Mucosa of descending colon (tissue), 3 donors: ENCODE measurements at regions not wholly inside any gene's neighbourhood (a gene's known extent, or its start where the extent isn't known, plus 50 kb on each side); places are given as distances from the start of the nearest gene placed in this dataset.

Experiments
- ATAC-seq: fragments of 200-7000 bp; cut with Tn5 transposase; one replicate; pipeline ENCODE4 v1.9.1; 2020; ENCODE audit warnings: mild to moderate bottlenecking, moderate library complexity
- DNase-seq, 3 donors: peaks; one replicate each; pipeline ENCODE4 v3.0.0-alpha.2; 2020
- H3K36me3 ChIP-seq: fragments of 200-600 bp; one replicate; pipeline ENCODE4 v1.8.0; 2021; ENCODE audit warnings: low read depth, mild to moderate bottlenecking
- H3K4me1 ChIP-seq: fragments of 200-600 bp; one replicate; pipeline ENCODE4 v1.8.0; 2021; ENCODE audit warnings: low read depth, mild to moderate bottlenecking
- H3K4me3 ChIP-seq: fragments of 200-600 bp; one replicate; pipeline ENCODE4 v1.8.0; 2021; ENCODE audit warnings: mild to moderate bottlenecking
- H3K9me3 ChIP-seq: fragments of 200-600 bp; one replicate; pipeline ENCODE4 v1.8.0; 2021; ENCODE audit warnings: mild to moderate bottlenecking
- CTCF ChIP-seq: fragments of 200-600 bp; IDR thresholded peaks from one replicate; pipeline ENCODE4 v1.8.0; 2022; ENCODE audit warnings: antibody characterized with exemption, mild to moderate bottlenecking
- intact Hi-C, 2 donors: fragments of 100-400 bp; cut with DNase I in 1 of 2; cut with micrococcal nuclease in 1 of 2; formaldehyde crosslinking; loops; one replicate each; pipeline versions ENCODE4 v1.11.0 to v1.11.1; 2022; cut with DNase I, micrococcal nuclease
- donor health status: DM: no; HTN: no; CAD: no; lungs with moderate emphysema.
- donor health status: DM: no; HTN: no; CAD: no.
- donor health status: DM: no; HTN: yes; CAD: no.

GRCh38 chr13:69306766-69307165 lies 800.9 kb upstream of the ATXN8OS start:
- intact Hi-C loops: no loop called here
- H3K9me3 ChIP-seq: no peaks in the 10 kb centered on the region
- no peaks in the 10 kb centered on the region for H3K4me1 ChIP-seq
- H3K4me3 ChIP-seq: no peak overlapping the region
- no peak for ATAC-seq
- H3K36me3 ChIP-seq: no peaks in the 10 kb centered on the region
- no peak for DNase-seq
- no peak for TF ChIP-seq CTCF

GRCh38 chr13:69300131-69300530 lies 807.5 kb upstream of the ATXN8OS start:
- TF ChIP-seq CTCF: no peak
- Histone ChIP-seq H3K36me3 (no peaks in the 10 kb centered on the region), H3K4me1 (peaks cover 5% of the 10 kb centered on the region), H3K9me3 (no peaks in the 10 kb centered on the region), H3K4me3 (no peak overlapping the region)
- intact Hi-C loops: no loop called here
- no peak for ATAC-seq
- DNase-seq: no peak

GRCh38 chr13:69296130-69296529 lies 811.5 kb upstream of the ATXN8OS start:
- no peak for TF ChIP-seq CTCF
- Histone ChIP-seq H3K4me1 (peaks cover 5% of the 10 kb centered on the region), H3K4me3 (no peak overlapping the region), H3K9me3 (no peaks in the 10 kb centered on the region), H3K36me3 (no peaks in the 10 kb centered on the region)
- DNase-seq (no peak), ATAC-seq (no peak)
- intact Hi-C loops: no loop called here

GRCh38 chr13:69292789-69293425 lies 814.7 kb upstream of the ATXN8OS start:
- Histone ChIP-seq H3K4me1 (no peaks in the 10 kb centered on the region), H3K4me3 (no peak overlapping the region), H3K36me3 (no peaks in the 10 kb centered on the region), H3K9me3 (no peaks in the 10 kb centered on the region)
- intact Hi-C loops: no loop called here
- DNase-seq (no peak), ATAC-seq (no peak)
- TF ChIP-seq CTCF: no peak

GRCh38 chr13:69291292-69291906 lies 816.2 kb upstream of the ATXN8OS start:
- Histone ChIP-seq H3K36me3 (no peaks in the 10 kb centered on the region), H3K4me1 (no peaks in the 10 kb centered on the region), H3K4me3 (no peak overlapping the region), H3K9me3 (no peaks in the 10 kb centered on the region)
- DNase-seq: no peak
- no peak for TF ChIP-seq CTCF
- intact Hi-C loops: no loop called here
- no peak for ATAC-seq
